OCI-LY7 (cell line): ENCODE measurements at regions not wholly inside any gene's neighbourhood (a gene's known extent, or its start where the extent isn't known, plus 50 kb on each side); places are given as distances from the start of the nearest gene placed in this dataset.

Source experiments
- BruUV-seq: library from RNA; stranded (reverse); fragments of 400-500 nt; replicated peaks from 2 replicates; lab custom pipeline; 2021; lab: Mats Ljungman, UMichigan
- CTCF ChIA-PET: fragments of 300-600 bp; sonication (Branson Sonifier 250); formaldehyde crosslinking; loops from one replicate; lab custom pipeline; 2022; ENCODE audit warnings: antibody characterized with exemption; ENCODE audit not compliant: unreplicated experiment; lab: Charles Lee
- POLR2A ChIA-PET: fragments of 300-600 bp; sonication (Branson Sonifier 250); formaldehyde crosslinking; loops from one replicate; lab custom pipeline; 2022; ENCODE audit warnings: antibody characterized with exemption; lab: Charles Lee
- DNase-seq: peaks from one replicate; pipeline ENCODE4 v3.0.0-alpha.2; 2015; ENCODE audit warnings: low spot score
- H2AFZ ChIP-seq: fragments of 200-600 bp; sonication (generic), shearing (Covaris generic); 2 replicates; pipeline ENCODE4 v1.6.1; 2014; ENCODE audit warnings: mild to moderate bottlenecking, antibody characterized with exemption, low read length, moderate library complexity
- H3K27ac ChIP-seq: fragments of 200-600 bp; sonication (generic); 2 replicates; pipeline ENCODE4 v1.5.1; 2014; ENCODE audit warnings: mixed run types, low read depth, mild to moderate bottlenecking, moderate library complexity, low read length, inconsistent platforms; ENCODE audit not compliant: poor library complexity, severe bottlenecking
- H3K36me3 ChIP-seq: fragments of 200-600 bp; sonication (generic); 2 replicates; pipeline ENCODE4 v1.6.1; 2014; ENCODE audit warnings: mild to moderate bottlenecking, antibody characterized with exemption, low read length, moderate library complexity, mixed read lengths; ENCODE audit not compliant: insufficient read depth
- H3K4me1 ChIP-seq: fragments of 200-600 bp; sonication (generic); 2 replicates; pipeline ENCODE4 v1.5.1; 2014; ENCODE audit warnings: mild to moderate bottlenecking, low read length; ENCODE audit not compliant: insufficient read depth, poor library complexity, severe bottlenecking
- H3K4me2 ChIP-seq: fragments of 200-600 bp; sonication (generic); 2 replicates; pipeline ENCODE4 v1.6.1; 2014; ENCODE audit warnings: mild to moderate bottlenecking, low read length
- H3K4me3 ChIP-seq: fragments of 200-600 bp; sonication (generic); 2 replicates; pipeline ENCODE4 v1.5.1; 2014; ENCODE audit warnings: mild to moderate bottlenecking, low read depth, low read length; ENCODE audit not compliant: poor library complexity, severe bottlenecking
- H3K79me2 ChIP-seq: fragments of 200-600 bp; sonication (generic); 2 replicates; pipeline ENCODE4 v1.6.1; 2016; ENCODE audit warnings: low read depth, mild to moderate bottlenecking, low read length, moderate library complexity, mixed read lengths; ENCODE audit not compliant: insufficient read depth
- H3K9me2 ChIP-seq: fragments of 200-600 bp; sonication (generic); 2 replicates; pipeline ENCODE4 v1.6.1; 2016; ENCODE audit warnings: mild to moderate bottlenecking, low read length, mixed read lengths; ENCODE audit not compliant: insufficient read depth
- H3K9me3 ChIP-seq: fragments of 200-600 bp; sonication (generic); 2 replicates; pipeline ENCODE4 v1.6.1; 2014; ENCODE audit warnings: mild to moderate bottlenecking, mixed run types, low read length, mixed read lengths
- H4K20me1 ChIP-seq: fragments of 200-600 bp; sonication (generic); 2 replicates; pipeline ENCODE4 v1.6.1; 2014; ENCODE audit warnings: mild to moderate bottlenecking, antibody characterized with exemption, low read length, moderate library complexity, mixed read lengths; ENCODE audit not compliant: insufficient read depth
- EZH2phosphoT487 ChIP-seq: fragments of 200-600 bp; sonication (generic); IDR thresholded peaks from 2 replicates; pipeline ENCODE4 v1.6.1; 2018; ENCODE audit warnings: low read depth, borderline replicate concordance, mild to moderate bottlenecking, mixed run types, antibody characterized with exemption, low read length, moderate library complexity, mixed read lengths
- intact Hi-C: fragments of 100-400 bp; cut with micrococcal nuclease; formaldehyde crosslinking; loops from one replicate; pipeline ENCODE4 v1.10.0; 2022; ENCODE audit not compliant: unreplicated experiment
- TF ChIP-seq, protein P1 (sequence below): fragments of 200-600 bp; sonication (generic); conservative IDR thresholded peaks from 2 replicates; pipeline ENCODE4 v1.5.1; 2014; ENCODE audit warnings: mild to moderate bottlenecking, antibody characterized with exemption, low read length, moderate library complexity, mixed read lengths

DNA sequence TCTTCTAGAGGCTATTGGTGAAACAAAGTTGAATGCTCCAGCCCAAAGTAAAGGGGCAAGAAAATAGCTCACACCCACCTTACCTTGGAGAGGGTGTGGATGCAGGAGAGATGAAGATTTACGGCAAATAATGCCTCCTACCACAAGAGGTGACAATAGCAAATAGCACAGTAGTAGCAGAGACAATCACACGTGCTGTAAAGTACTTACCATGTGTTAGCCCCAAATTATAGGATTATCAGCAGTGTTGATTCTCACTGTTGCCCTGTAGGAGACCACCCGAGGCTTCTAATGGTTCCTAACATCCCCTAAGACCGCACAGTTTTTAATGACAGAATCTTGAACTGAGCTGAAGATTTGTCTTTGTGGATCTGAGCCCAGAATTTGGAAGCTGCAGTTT, 94.8 kb upstream of the FOXA2 start:
- no peak overlapping the region for H3K27ac ChIP-seq
- no peaks in the 10 kb centered on the region for H4K20me1 ChIP-seq
- DNase-seq, result no peak
- POLR2A ChIA-PET, result no interaction called here
- no peaks in the 10 kb centered on the region for H3K9me2 ChIP-seq
- no peak overlapping the region for H2AFZ ChIP-seq
- no peak for TF ChIP-seq EZH2phosphoT487
- TF ChIP-seq, protein P1, sequence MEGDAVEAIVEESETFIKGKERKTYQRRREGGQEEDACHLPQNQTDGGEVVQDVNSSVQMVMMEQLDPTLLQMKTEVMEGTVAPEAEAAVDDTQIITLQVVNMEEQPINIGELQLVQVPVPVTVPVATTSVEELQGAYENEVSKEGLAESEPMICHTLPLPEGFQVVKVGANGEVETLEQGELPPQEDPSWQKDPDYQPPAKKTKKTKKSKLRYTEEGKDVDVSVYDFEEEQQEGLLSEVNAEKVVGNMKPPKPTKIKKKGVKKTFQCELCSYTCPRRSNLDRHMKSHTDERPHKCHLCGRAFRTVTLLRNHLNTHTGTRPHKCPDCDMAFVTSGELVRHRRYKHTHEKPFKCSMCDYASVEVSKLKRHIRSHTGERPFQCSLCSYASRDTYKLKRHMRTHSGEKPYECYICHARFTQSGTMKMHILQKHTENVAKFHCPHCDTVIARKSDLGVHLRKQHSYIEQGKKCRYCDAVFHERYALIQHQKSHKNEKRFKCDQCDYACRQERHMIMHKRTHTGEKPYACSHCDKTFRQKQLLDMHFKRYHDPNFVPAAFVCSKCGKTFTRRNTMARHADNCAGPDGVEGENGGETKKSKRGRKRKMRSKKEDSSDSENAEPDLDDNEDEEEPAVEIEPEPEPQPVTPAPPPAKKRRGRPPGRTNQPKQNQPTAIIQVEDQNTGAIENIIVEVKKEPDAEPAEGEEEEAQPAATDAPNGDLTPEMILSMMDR, result no peak
- H3K4me2 ChIP-seq, result no peak overlapping the region
- H3K4me1 ChIP-seq, result no peaks in the 10 kb centered on the region
- no peaks in the 10 kb centered on the region for H3K79me2 ChIP-seq
- no peaks in the 10 kb centered on the region for H3K9me3 ChIP-seq
- no peaks in the 10 kb centered on the region for H3K36me3 ChIP-seq
- no TSS peak for BruUV-seq
- intact Hi-C loops, result no loop called here
- CTCF ChIA-PET, result no interaction called here
- no peak overlapping the region for H3K4me3 ChIP-seq

DNA sequence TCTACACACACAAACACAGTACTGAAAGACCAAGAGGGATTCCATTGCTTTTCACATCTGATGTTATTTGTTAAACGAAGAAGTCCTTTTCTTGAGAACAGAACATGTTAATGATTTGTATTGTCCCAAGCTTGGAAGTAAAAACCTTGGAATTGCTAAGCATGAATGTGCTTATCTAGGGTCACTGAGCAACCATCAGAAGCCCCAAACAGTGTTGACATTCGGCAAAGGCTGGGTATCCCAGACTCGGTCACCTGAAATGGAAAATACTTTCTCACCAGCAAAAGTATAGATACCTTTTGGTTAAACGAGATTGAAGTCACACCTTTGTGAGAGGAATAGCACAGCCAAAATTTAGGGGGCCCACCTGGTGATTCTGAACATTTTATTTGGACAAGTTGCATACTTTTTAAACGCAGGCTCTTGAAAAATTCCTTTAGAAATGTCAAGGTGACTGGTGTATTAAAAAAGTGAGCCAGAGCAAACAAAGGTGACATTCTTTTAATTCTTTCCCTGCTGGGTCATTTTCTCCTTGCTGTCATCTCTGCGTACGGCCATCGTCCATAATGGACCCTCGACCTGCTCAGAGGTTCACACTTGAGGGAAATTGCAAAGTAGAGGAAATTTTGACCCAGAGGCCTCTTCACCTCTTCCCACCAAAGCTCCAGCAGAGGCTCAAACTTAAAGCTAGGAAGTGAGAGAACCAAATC, 95.8 kb upstream of the FOXA2 start:
- BruUV-seq, result no TSS peak
- CTCF ChIA-PET, result no interaction called here
- POLR2A ChIA-PET, result interaction anchor here (0.7 kb wide), 1 partner anchor 24 kb away, joined by 4 read pairs; no protein-coding TSS in a partner anchor
- no peaks in the 10 kb centered on the region for H3K9me2 ChIP-seq
- no peak overlapping the region for H3K27ac ChIP-seq
- no peak for TF ChIP-seq EZH2phosphoT487
- TF ChIP-seq, protein P1, result no peak
- no peak for DNase-seq
- no peaks in the 10 kb centered on the region for H3K9me3 ChIP-seq
- no peak overlapping the region for H3K4me3 ChIP-seq
- H2AFZ ChIP-seq, result no peak overlapping the region
- peaks cover 4% of the 10 kb centered on the region for H3K4me1 ChIP-seq
- intact Hi-C loops, result no loop called here
- no peaks in the 10 kb centered on the region for H4K20me1 ChIP-seq
- H3K79me2 ChIP-seq, result no peaks in the 10 kb centered on the region
- H3K36me3 ChIP-seq, result no peaks in the 10 kb centered on the region
- H3K4me2 ChIP-seq, result no peak overlapping the region

DNA sequence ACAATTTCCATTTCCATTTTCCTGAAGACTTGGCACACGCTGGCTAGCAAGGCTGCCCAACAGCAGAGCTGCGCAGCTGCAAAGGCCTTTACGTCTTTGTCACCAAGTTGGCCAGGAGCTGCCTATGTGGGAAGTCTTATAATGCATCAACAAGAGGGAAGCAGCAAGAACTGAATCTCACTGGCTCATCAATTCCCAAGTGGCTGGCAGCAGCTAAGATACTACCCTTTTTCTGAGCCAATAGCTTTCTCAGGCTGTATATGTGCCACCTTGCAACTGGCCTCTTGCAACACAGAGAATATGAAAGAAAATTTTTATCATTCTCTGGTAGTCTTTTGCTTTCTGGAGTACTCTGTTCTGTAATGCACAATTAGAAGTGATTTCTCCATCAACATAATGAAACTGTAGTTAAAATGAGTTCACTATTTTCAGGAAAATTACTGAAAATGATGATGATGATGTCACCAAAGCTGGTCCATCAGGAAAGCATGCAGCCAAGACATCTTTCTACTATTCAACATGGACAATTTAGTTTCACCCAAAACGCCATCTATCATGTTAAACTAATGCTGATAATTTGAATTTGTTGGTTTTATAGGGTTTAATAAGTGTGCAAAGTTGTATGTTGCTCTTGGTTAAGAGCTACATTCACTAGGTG, 97.3 kb upstream of the FOXA2 start:
- Histone ChIP-seq H2AFZ (no peak overlapping the region), H3K79me2 (no peaks in the 10 kb centered on the region), H3K4me1 (peaks cover 4% of the 10 kb centered on the region), H3K4me3 (no peak overlapping the region), H3K9me3 (no peaks in the 10 kb centered on the region), H3K9me2 (no peaks in the 10 kb centered on the region), H3K4me2 (no peak overlapping the region), H3K27ac (no peak overlapping the region), H4K20me1 (no peaks in the 10 kb centered on the region), H3K36me3 (no peaks in the 10 kb centered on the region)
- intact Hi-C loops, result no loop called here
- TF ChIP-seq, protein P1, result no peak
- TF ChIP-seq EZH2phosphoT487, result no peak
- BruUV-seq, result no TSS peak
- ChIA-PET POLR2A (no interaction called here), CTCF (no interaction called here)
- no peak for DNase-seq
